Prostate gland (tissue), 2 donors: ENCODE measurements at regions not wholly inside any gene's neighbourhood (a gene's known extent, or its start where the extent isn't known, plus 50 kb on each side); places are given as distances from the start of the nearest gene placed in this dataset.

Source experiments
- CTCF ChIP-seq, 4 experiments: fragments of 200-600 bp in 2 of 4; fragments of 450-650 bp in 2 of 4; sonication (generic) in 2 of 4; IDR thresholded peaks; 1 replicate in 3 of 4; 2 replicates in 1 of 4; pipeline ENCODE4 v1.5.1; 2016 to 2019; ENCODE audit warnings: antibody characterized with exemption in 4 of 4, mild to moderate bottlenecking in 2 of 4, moderate library complexity in 2 of 4
- POLR2AphosphoS5 ChIP-seq: sonication (generic); formaldehyde crosslinking; IDR thresholded peaks from one replicate; pipeline ENCODE4 v1.6.1; 2017; ENCODE audit warnings: antibody characterized with exemption

- TF ChIP-seq POLR2AphosphoS5: no peak
- no peak for TF ChIP-seq CTCF (IDR thresholded peaks at IDR 0.05)
Measured at GRCh38 chr1:232352366-232352765, 277.6 kb downstream of the SIPA1L2 start.
